ENCODE measurements at regions not wholly inside any gene's neighbourhood (a gene's known extent, or its start where the extent isn't known, plus 50 kb on each side); places are given as distances from the start of the nearest gene placed in this dataset.

DNA sequence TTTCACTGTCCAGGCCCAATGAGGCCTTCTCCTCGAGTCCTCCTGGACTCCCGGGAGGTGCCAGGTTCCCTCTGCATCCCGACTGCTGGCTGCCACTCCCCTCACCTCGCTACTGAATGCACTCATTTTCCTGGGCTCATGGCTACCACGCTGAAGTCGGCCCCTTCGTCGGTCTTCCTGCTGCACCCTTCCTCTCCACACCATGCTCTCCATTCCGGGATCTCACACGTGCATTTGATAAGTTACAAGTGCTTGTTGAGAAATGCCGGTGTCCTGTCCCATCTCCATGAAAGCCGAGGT, 334.7 kb upstream of the MYT1L start:
- TF ChIP-seq, protein P1, sequence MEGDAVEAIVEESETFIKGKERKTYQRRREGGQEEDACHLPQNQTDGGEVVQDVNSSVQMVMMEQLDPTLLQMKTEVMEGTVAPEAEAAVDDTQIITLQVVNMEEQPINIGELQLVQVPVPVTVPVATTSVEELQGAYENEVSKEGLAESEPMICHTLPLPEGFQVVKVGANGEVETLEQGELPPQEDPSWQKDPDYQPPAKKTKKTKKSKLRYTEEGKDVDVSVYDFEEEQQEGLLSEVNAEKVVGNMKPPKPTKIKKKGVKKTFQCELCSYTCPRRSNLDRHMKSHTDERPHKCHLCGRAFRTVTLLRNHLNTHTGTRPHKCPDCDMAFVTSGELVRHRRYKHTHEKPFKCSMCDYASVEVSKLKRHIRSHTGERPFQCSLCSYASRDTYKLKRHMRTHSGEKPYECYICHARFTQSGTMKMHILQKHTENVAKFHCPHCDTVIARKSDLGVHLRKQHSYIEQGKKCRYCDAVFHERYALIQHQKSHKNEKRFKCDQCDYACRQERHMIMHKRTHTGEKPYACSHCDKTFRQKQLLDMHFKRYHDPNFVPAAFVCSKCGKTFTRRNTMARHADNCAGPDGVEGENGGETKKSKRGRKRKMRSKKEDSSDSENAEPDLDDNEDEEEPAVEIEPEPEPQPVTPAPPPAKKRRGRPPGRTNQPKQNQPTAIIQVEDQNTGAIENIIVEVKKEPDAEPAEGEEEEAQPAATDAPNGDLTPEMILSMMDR (IDR thresholded peaks at IDR 0.05), result no peak
- TF ChIP-seq POLR2A (IDR thresholded peaks at IDR 0.05), result no peak
- no peak for TF ChIP-seq POLR2AphosphoS5 (IDR thresholded peaks at IDR 0.05)

All from sigmoid colon (tissue), 4 donors.